DMS79 treated with DMSO at 0.1 percent for 48 hours (cell line): ENCODE measurements at regions not wholly inside any gene's neighbourhood (a gene's known extent, or its start where the extent isn't known, plus 50 kb on each side); places are given as distances from the start of the nearest gene placed in this dataset.
"Not testable (repeated sequence)": the region's sequence is repeated elsewhere in the genome, so short reads cannot be mapped to it uniquely, and the experiment has no call there.

Experiments used
- DNase-seq: peaks from one replicate; lab custom pipeline; 2025; lab: John Stamatoyannopoulos, UW

- no peak for DNase-seq
These were observed 143.3 kb downstream of the CTH start for GRCh38 chr1:70554341-70554740.

DNA sequence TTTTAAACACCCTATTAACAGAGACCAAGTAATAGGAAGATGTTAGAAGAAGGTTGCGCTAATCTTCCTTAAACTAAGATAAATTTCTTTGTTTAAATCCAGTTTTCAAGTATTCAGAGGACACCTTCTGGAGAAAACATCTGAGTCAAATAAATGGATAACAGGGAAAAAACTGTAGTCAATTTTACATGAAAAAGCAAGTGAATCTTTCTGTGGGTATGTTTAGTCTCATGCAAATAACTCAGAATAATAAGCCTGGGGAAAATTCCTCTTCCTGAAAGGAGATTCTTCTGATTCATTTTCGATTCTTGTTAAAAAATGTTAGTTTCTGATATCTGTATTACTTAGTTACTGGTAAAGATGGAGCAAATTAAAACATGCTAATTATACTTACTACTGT lies 145.5 kb downstream of the CTH start:
- DNase-seq: no peak

GRCh38 chr1:70567167-70567566 lies 156.1 kb downstream of the CTH start:
- DNase-seq: no peak

DNA sequence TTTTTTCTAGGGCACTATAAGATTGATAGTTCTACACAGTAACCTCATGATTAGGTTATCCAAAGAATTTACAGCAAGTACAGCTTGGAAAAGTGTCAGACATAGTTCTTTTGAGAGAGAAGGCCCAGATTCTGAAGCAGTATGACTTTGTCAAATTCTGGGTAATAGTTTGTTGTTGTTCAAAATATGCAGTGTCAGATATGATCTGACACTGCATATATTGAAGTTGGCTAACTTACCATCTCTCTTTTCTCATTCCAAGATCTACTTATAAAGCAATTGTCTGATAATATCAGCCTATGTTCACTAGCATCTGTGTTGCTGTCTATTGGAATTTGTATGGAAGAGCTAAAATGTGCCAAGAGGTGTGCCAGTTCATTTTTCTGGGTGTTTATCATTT lies 160.1 kb downstream of the CTH start:
- DNase-seq: no peak

DNA sequence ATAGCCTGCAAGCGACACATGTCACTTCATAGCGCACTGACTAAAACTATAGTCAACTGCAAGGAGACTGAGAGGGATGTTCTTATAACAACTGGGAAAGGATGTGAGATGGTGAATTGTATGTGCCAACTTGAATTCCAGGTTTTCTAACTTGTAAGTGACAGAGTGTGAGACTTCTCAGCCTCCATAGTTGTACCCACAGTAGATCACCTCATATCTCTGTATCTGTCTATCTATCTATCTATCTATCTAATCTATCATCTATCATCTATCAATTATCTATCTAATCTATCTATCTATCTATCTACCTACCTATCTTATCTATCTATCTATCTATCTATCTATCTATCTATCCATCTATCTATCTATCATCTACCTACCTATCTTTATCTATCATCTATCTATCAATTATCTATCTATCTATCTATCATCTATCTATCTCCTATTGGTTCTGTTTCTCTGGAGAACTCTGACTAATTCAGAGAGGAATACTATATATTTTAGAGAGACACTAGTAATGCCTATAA lies 162.3 kb downstream of the CTH start:
- DNase-seq: no peak

- DNase-seq: no peak
These were observed 170.6 kb downstream of the CTH start for GRCh38 chr1:70581661-70582060.

- no peak for DNase-seq
These were observed 172.5 kb downstream of the CTH start for GRCh38 chr1:70583522-70583921.

- DNase-seq: no peak
These were observed 175.0 kb downstream of the CTH start for GRCh38 chr1:70586046-70586445.

GRCh38 chr1:70587872-70588366 lies 176.9 kb downstream of the CTH start:
- DNase-seq: no peak

- not testable (repeated sequence) for DNase-seq
These were observed 182.5 kb downstream of the CTH start for GRCh38 chr1:70593551-70593950.

DNA sequence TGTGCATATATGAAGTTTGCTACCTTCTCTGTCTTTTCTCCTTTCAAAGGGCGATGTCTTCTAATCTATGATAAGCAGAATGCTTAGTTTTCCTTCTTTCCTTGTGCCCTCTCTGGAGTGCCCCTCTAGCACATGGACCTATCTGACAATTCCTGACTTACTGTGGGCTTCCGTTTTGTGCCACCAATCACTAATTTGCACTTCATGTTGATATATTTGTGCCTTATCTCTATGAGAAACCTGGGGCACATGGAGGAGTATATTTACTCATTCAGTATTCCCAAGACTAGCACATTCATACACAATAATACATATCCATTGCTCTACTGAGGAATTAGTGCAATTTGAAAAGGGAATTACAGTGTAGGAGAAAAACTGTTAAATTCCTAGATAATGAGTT lies 197.7 kb downstream of the CTH start:
- DNase-seq: no peak

- not testable (repeated sequence) for DNase-seq
These were observed 199.1 kb downstream of the CTH start for GRCh38 chr1:70610164-70610563.

GRCh38 chr1:70616946-70617345 lies 205.9 kb downstream of the CTH start:
- no peak for DNase-seq

DNA sequence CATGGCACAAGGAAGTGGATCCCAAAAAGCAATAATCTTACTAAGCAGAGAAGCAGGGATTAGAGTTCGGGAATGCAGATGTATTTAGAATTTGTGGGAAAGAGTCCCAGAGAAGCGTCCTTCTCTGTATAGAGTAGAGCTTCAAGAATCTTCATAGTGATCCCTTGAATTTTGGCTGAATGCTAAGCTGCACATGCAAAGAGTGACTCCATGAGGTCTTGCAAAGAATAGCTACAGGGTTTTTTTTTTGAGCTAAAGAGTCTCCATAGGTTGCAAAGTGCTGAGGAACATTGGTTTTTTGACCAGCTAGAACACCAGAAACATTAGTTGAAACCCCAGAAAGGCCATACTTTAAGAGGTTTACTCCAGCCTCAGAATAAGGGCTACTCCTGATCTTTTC lies 206.7 kb downstream of the CTH start:
- DNase-seq: no peak

GRCh38 chr1:70627910-70628309 lies 216.8 kb downstream of the CTH start:
- no peak for DNase-seq

DNA sequence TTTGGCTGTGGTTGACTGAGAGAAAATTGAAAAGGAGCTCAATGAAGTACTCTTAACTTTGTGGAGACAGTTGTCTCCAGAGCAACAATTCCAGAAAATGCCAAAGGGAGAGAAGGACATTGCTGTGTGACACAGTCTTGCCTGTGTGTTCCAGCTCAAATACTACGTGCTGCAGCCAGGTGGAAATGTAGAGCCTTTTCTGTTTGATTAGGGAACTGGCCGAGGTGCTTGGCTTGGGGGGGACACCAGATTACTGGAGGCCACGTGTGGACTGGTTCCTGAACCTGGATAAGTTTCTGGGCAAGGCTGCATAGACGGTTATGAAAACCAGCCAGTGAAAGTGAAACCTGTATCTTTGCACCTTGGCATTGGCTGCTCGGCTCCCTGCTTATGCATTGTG lies 217.9 kb downstream of the CTH start:
- no peak for DNase-seq

DNA sequence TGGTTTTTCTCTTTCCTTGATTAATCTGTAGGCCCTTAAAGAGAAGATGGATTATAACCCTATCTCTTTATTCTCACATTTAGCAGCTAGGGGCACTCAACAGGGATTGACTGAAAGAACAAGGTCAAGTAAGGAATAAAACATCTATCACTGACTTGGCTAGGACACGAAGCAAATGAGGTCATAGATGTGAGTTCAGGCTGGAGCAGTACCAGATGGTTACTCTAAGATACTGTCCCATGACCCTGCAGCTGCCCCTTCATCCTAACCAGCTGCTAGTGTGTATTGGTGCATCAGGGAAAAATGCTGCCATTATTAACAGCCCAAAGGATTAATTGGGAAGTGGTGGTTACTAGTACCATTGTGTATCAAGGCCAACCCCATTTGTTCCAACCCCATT lies 221.9 kb downstream of the CTH start:
- DNase-seq: no peak

DNA sequence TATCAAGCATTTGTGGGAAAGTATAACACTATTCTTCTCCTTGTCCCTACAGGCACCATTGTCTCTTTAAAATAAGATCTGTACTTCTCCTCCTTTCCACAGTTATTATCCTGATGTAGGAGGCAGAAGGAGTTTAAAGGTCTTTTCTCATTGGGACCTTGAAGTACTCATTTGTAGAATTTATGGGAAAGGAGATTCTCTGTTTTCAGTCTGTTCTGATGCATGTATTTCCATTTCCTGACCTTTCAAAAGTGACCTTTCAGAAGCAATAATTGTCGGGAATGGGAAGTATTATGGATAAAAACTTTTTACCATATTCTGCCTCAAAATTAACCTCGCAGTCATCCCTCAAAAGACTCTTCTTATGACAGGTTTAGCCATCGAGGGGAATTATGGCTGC lies 224.8 kb downstream of the CTH start:
- DNase-seq: no peak

DNA sequence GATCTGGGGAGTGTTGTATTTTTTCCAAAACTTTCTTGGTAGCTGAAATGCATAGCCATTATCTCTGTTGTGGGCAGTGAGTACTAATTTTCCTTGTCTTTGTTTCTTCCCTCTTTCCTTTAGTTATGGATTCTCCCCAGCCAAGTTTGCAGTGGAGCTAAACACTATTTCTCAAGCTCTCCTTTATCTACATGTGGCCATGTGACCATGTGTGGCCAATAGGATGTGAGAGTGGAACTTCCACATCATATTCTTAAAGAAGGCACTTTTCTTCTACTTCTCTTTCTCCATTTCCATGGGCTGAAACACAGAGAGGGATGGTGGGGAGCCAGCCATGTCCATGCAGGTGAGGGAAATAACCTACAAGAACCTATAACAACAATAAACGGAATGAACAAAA lies 230.8 kb downstream of the CTH start:
- no peak for DNase-seq

- no peak for DNase-seq
These were observed 245.3 kb downstream of the CTH start for GRCh38 chr1:70656361-70656760.

GRCh38 chr1:70659891-70660290 lies 248.8 kb downstream of the CTH start:
- no peak for DNase-seq

GRCh38 chr1:70666381-70667140 lies 255.5 kb downstream of the CTH start:
- no peak for DNase-seq

GRCh38 chr1:70667494-70668170 lies 256.6 kb downstream of the CTH start:
- DNase-seq: no peak
